ENCODE measurements at regions not wholly inside any gene's neighbourhood (a gene's known extent, or its start where the extent isn't known, plus 50 kb on each side); places are given as distances from the start of the nearest gene placed in this dataset.
A peak's percentile ranks its signal among the peaks of the same experiment; 100 is the strongest.
"Not testable (repeated sequence)": the region's sequence is repeated elsewhere in the genome, so short reads cannot be mapped to it uniquely, and the experiment has no call there.

GRCh38 chr17:31738067-31738466, 121.0 kb downstream of the COPRS start:
- TF ChIP-seq, protein P1, sequence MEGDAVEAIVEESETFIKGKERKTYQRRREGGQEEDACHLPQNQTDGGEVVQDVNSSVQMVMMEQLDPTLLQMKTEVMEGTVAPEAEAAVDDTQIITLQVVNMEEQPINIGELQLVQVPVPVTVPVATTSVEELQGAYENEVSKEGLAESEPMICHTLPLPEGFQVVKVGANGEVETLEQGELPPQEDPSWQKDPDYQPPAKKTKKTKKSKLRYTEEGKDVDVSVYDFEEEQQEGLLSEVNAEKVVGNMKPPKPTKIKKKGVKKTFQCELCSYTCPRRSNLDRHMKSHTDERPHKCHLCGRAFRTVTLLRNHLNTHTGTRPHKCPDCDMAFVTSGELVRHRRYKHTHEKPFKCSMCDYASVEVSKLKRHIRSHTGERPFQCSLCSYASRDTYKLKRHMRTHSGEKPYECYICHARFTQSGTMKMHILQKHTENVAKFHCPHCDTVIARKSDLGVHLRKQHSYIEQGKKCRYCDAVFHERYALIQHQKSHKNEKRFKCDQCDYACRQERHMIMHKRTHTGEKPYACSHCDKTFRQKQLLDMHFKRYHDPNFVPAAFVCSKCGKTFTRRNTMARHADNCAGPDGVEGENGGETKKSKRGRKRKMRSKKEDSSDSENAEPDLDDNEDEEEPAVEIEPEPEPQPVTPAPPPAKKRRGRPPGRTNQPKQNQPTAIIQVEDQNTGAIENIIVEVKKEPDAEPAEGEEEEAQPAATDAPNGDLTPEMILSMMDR (IDR thresholded peaks at IDR 0.05) = no peak
- no peak for DNase-seq (ENCODE audit: low spot score)
- ATAC-seq (ENCODE audit: low FRiP score) = no peak

- ATAC-seq (ENCODE audit: low FRiP score) (no peak), DNase-seq (ENCODE audit: low spot score) (no peak)
- TF ChIP-seq, protein P1 (IDR thresholded peaks at IDR 0.05) = no peak
Observed at GRCh38 chr17:31736855-31737625, 122.0 kb downstream of the COPRS start.

- ATAC-seq (ENCODE audit: low FRiP score) (no peak), DNase-seq (ENCODE audit: low spot score) (no peak)
- TF ChIP-seq, protein P1 (IDR thresholded peaks at IDR 0.05) = no peak
Observed at GRCh38 chr17:31733326-31733725, 125.7 kb downstream of the COPRS start.

DNA sequence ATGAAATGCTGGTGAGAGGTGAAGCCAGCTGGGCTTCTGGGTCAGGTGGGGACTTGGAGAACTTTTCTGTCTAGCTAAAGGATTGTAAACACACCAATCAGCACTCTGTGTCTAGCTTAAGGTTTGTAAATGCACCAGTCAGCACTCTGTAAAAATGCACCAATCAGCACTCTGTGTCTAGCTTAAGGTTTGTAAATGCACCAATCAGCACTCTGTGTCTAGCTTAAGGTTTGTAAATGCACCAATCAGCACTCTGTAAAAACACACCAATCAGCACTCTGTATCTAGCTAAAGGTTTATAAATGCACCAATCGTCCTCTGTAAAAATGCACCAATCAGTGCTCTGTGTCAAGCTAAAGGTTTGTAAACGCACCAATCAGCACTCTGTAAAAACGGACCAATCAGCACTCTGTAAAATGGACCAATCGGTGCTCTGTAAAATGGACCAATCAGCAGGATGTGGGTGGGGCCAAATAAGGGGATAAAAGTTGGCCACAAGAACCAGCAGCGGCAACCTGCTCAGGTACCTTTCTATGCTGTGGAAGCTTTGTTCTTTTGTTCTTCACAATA, 127.4 kb downstream of the COPRS start:
- not testable (repeated sequence) for ATAC-seq (ENCODE audit: low FRiP score); DNase-seq (ENCODE audit: low spot score)

- TF ChIP-seq, protein P1 (IDR thresholded peaks at IDR 0.05) = no peak
- ATAC-seq (ENCODE audit: low FRiP score) = no peak
- no peak for DNase-seq (ENCODE audit: low spot score)
Observed at GRCh38 chr17:31731118-31731517, 127.9 kb downstream of the COPRS start.

DNA sequence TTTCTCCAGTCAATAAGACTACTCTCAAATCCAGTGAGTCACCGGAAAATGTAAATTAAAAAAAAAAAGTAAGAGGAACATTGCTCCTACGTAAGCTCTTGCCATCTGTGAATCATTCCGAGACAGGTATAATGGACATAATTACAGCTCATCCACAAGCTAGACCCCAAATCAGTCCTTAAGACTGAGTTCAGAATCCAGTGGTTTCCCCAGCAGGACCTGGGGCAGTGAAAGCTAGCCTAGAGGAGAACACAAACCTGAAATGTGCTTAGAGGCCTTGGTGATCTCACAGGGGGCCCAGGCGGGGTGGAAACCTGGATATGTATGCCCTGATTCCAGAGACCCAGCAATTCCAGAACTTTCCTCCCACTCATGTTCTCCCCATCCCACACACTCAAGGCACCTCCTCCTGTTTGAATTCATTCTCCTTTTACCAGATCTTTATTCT, 132.0 kb downstream of the COPRS start:
- TF ChIP-seq, protein P1 (IDR thresholded peaks at IDR 0.05) = no peak
- no peak for DNase-seq (ENCODE audit: low spot score)
- peak; percentile 65 for ATAC-seq (ENCODE audit: low FRiP score)

DNA sequence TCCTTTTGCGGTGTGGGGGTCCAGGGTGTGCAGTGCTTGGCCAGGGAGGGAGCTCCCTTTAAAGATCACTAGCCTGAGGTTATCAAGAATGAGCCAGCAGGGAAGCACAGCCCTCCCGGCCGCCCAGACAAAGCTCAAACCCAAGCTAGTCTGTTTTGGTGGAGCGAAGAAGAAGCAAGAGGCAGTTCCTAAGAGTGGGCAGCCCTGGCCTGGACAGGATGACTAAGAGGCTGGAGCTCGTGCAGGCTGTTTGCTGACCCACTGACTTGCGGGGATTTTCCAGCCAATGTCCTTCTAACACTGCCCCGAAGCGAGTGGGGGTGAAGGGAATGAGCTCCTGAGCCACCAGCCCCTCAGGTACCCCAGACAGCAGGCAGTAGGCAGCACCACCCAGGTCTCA, 134.4 kb downstream of the COPRS start:
- TF ChIP-seq, protein P1 (IDR thresholded peaks at IDR 0.05) = no peak
- DNase-seq (ENCODE audit: low spot score) (no peak), ATAC-seq (ENCODE audit: low FRiP score) (no peak)

All from omental fat pad (tissue), 3 donors.